ENCODE measurements at regions not wholly inside any gene's neighbourhood (a gene's known extent, or its start where the extent isn't known, plus 50 kb on each side); places are given as distances from the start of the nearest gene placed in this dataset.

DNA sequence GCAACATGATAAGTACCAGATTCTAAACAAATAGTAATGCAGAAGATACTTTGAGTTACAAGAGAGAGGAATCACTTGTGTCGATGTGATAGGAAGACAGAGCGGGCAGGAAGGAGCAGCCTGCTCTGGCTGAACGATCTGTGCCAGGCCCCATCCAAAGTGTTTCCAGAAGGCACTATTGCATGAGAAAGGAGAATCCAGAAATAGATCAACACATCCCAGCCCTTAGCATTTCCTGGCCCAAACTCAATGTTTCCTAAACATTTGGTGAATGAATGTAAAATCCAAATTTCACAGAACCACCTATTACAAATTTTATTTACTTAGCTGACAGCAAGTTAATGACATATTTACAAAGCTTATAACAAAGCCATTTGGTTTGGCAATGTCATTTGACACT is 257.2 kb downstream of the TXNL1 start:
- TF ChIP-seq CTCF (IDR thresholded peaks at IDR 0.05), result no peak
- no peak for TF ChIP-seq POLR2A (IDR thresholded peaks at IDR 0.05)
